IMR-90 (cell line): ENCODE measurements at regions not wholly inside any gene's neighbourhood (a gene's known extent, or its start where the extent isn't known, plus 50 kb on each side); places are given as distances from the start of the nearest gene placed in this dataset.

Source experiments
- ATAC-seq: fragments of 200-7000 bp; cut with Tn5 transposase; 2 replicates; pipeline ENCODE4 v1.9.1; 2020; ENCODE audit warnings: low read depth, mild to moderate bottlenecking, moderate library complexity
- BruUV-seq: library from RNA; stranded (reverse); fragments of 400-500 nt; replicated peaks from 2 replicates; lab custom pipeline; 2021; lab: Mats Ljungman, UMichigan
- CTCF ChIA-PET: fragments of 300-600 bp; formaldehyde crosslinking; extraction: SDS; loops from one replicate; lab custom pipeline; 2021; ENCODE audit warnings: antibody characterized with exemption; lab: Yijun Ruan, JAX
- POLR2A ChIA-PET: fragments of 300-600 bp; sonication (Branson Sonifier 250); formaldehyde crosslinking; loops from one replicate; lab custom pipeline; 2022; ENCODE audit warnings: antibody characterized with exemption; ENCODE audit not compliant: unreplicated experiment; lab: Charles Lee
- DNase-seq: peaks from one replicate; pipeline ENCODE4 v3.0.0; 2013
- H2AFZ ChIP-seq: replicated peaks from 2 replicates; pipeline ENCODE3; 2013; ENCODE audit warnings: low read length, mild to moderate bottlenecking; ENCODE audit not compliant: poor library complexity
- H2AK5ac ChIP-seq: 2 replicates; pipeline ENCODE4 v1.6.1; 2013; ENCODE audit warnings: low read depth, low read length, inconsistent platforms
- H2AK9ac ChIP-seq: replicated peaks from 2 replicates; pipeline ENCODE3; 2013; ENCODE audit warnings: mild to moderate bottlenecking, low read depth, low read length, moderate library complexity; ENCODE audit not compliant: poor library complexity
- H2BK120ac ChIP-seq: 2 replicates; pipeline ENCODE4 v1.6.1; 2013; ENCODE audit warnings: low read depth, low read length, inconsistent platforms
- H2BK15ac ChIP-seq: 3 replicates; pipeline ENCODE4 v1.6.1; 2013; ENCODE audit warnings: low read depth, low read length, inconsistent platforms
- H2BK20ac ChIP-seq: 2 replicates; pipeline ENCODE4 v1.6.1; 2013; ENCODE audit warnings: low read depth, mild to moderate bottlenecking, inconsistent platforms, low read length, moderate library complexity
- H2BK5ac ChIP-seq: 2 replicates; pipeline ENCODE4 v1.6.1; 2013; ENCODE audit warnings: mild to moderate bottlenecking, low read depth, low read length, inconsistent platforms; ENCODE audit not compliant: poor library complexity, severe bottlenecking
- H3K14ac ChIP-seq: replicated peaks from 2 replicates; pipeline ENCODE4 v1.6.1; 2013; ENCODE audit warnings: low read depth, low read length, inconsistent platforms
- H3K18ac ChIP-seq: 2 replicates; pipeline ENCODE4 v1.6.1; 2013; ENCODE audit warnings: low read depth, low read length, control low read depth
- H3K23ac ChIP-seq: 2 replicates; pipeline ENCODE4 v1.6.1; 2013; ENCODE audit warnings: low read depth, low read length, inconsistent platforms
- H3K27ac ChIP-seq: 2 replicates; pipeline ENCODE4 v1.5.1; 2013; ENCODE audit warnings: mild to moderate bottlenecking, control low read depth, low read length; ENCODE audit not compliant: insufficient read depth
- H3K27me3 ChIP-seq: 2 replicates; pipeline ENCODE4 v1.6.1; 2013; ENCODE audit warnings: low read length; ENCODE audit not compliant: control insufficient read depth, insufficient read depth
- H3K36me3 ChIP-seq: 2 replicates; pipeline ENCODE4 v1.6.1; 2013; ENCODE audit warnings: low read length, mixed read lengths; ENCODE audit not compliant: control insufficient read depth, insufficient read depth
- H3K4ac ChIP-seq: 2 replicates; pipeline ENCODE4 v1.6.1; 2013; ENCODE audit warnings: low read depth, low read length, inconsistent platforms
- H3K4me1 ChIP-seq: 2 replicates; pipeline ENCODE4 v1.6.1; 2013; ENCODE audit warnings: low read length, mixed read lengths; ENCODE audit not compliant: control insufficient read depth, insufficient read depth
- H3K4me2 ChIP-seq: 2 replicates; pipeline ENCODE4 v1.6.1; 2013; ENCODE audit warnings: low read depth, mild to moderate bottlenecking, control low read depth, low read length, moderate library complexity
- H3K4me3 ChIP-seq: 2 replicates; pipeline ENCODE4 v1.5.1; 2013; ENCODE audit warnings: low read depth, mild to moderate bottlenecking, control low read depth, low read length, moderate library complexity; ENCODE audit not compliant: insufficient read depth
- H3K56ac ChIP-seq: 2 replicates; pipeline ENCODE4 v1.6.1; 2013; ENCODE audit warnings: low read length, inconsistent platforms; ENCODE audit not compliant: insufficient read depth; ENCODE audit errors: extremely low read depth
- H3K79me1 ChIP-seq, 2 experiments: 2 replicates each; pipeline ENCODE4 v1.6.1; 2013; ENCODE audit warnings: low read length in 2 of 2, inconsistent platforms in 1 of 2, low read depth in 1 of 2
- H3K9ac ChIP-seq: 2 replicates; pipeline ENCODE4 v1.6.1; 2013; ENCODE audit warnings: low read depth, low read length, control low read depth
- H3K9me1 ChIP-seq: 2 replicates; pipeline ENCODE4 v1.6.1; 2013; ENCODE audit warnings: low read length, inconsistent platforms; ENCODE audit not compliant: insufficient read depth
- H3K9me3 ChIP-seq: 2 replicates; pipeline ENCODE4 v1.6.1; 2013; ENCODE audit warnings: low read length; ENCODE audit not compliant: control insufficient read depth, insufficient read depth
- H4K20me1 ChIP-seq: 2 replicates; pipeline ENCODE4 v1.6.1; 2013; ENCODE audit warnings: low read length, inconsistent platforms; ENCODE audit not compliant: insufficient read depth
- H4K5ac ChIP-seq: 2 replicates; pipeline ENCODE4 v1.6.1; 2013; ENCODE audit warnings: mild to moderate bottlenecking, low read depth, low read length, control low read depth
- H4K8ac ChIP-seq, 2 experiments: 2 replicates each; pipeline ENCODE4 v1.6.1; 2013; ENCODE audit warnings: low read depth in 2 of 2, low read length in 2 of 2, control low read depth in 1 of 2, inconsistent platforms in 1 of 2
- H4K91ac ChIP-seq: 2 replicates; pipeline ENCODE4 v1.6.1; 2013; ENCODE audit warnings: low read depth, low read length, inconsistent platforms; ENCODE audit not compliant: insufficient read depth
- BHLHE40 ChIP-seq: fragments of 150-350 bp; IDR thresholded peaks from 2 replicates; pipeline ENCODE4 v1.6.1; 2016; ENCODE audit warnings: mild to moderate bottlenecking, low read depth, low read length
- CEBPB ChIP-seq: IDR thresholded peaks from 2 replicates; pipeline ENCODE4 v1.6.1; 2012; ENCODE audit warnings: low read depth, low read length, improper control_type of control experiment
- MAZ ChIP-seq: IDR thresholded peaks from 2 replicates; pipeline ENCODE4 v1.6.1; 2012; ENCODE audit warnings: low read depth, mild to moderate bottlenecking, low read length, improper control_type of control experiment, moderate library complexity, borderline replicate concordance
- RFX5 ChIP-seq: IDR thresholded peaks from 2 replicates; pipeline ENCODE4 v1.8.0; 2012; ENCODE audit warnings: low read depth, mild to moderate bottlenecking, low read length, moderate library complexity
- WGBS, 2 experiments: methylation state at CpG; one replicate each; pipeline versions ENCODE4 v1.1.5 to v1.1.7; 2013; ENCODE audit warnings: missing lambda C conversion rate in 2 of 2; ENCODE audit not compliant: insufficient read length in 1 of 2; ENCODE audit errors: extremely low coverage in 2 of 2; 5-methylcytosine and 5-hydroxymethylcytosine counted together
- dilution Hi-C: fragments of 300-500 bp; cut with HindIII; formaldehyde crosslinking; loops from one replicate; pipeline ENCODE4 v1.14.3; 2018; ENCODE audit warnings: low sequenced_read_pairs; ENCODE audit not compliant: unreplicated experiment
- in situ Hi-C: fragments of 300-500 bp; cut with MboI; formaldehyde crosslinking; loops from 3 replicates; pipeline ENCODE4 v1.14.3; 2019; ENCODE audit warnings: low sequenced_read_pairs, inconsistent platforms, mixed read lengths
- intact Hi-C: fragments of 100-400 bp; cut with micrococcal nuclease; formaldehyde crosslinking; loops from 2 replicates; pipeline ENCODE4 v1.10.0; 2022
- TF ChIP-seq, protein P1 (sequence below): fragments of 150-350 bp; IDR thresholded peaks from 2 replicates; pipeline ENCODE4 v1.6.1; 2017; ENCODE audit warnings: mild to moderate bottlenecking, antibody characterized with exemption, low read length, low read depth

DNA sequence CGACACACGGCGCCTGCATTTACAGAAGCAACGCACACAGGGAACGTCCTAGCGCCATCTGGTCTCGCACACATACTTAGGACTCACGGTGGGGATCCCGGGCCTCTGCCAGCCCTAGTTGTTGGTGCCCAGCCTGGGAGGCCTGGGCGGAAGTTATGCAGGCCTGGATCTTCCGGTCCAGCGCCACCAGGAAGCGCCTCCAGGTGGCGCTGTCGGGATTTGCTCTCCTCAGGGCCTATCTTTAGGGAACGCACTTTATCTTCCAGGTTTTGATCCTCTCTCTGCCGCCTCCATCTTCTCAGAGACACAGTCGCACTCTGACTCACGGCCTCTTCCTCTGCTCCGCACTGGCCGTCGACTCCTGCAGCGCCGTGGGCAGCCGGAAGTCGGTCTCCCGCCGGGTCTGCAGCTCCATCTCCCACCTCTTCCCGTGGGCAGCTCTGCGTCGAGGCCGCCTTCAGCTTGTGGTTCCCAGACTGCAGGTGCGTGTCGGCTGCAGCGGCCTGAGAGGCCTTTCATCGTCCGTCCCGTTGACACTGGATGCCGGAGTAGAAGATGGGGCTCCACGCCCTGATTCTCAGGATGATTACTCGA, 760.4 kb downstream of the TMEM121 start:
- WGBS, 2 experiments: 79% methylated on average over 25 of the region's 41 CpGs; no CpG with 5 or more reads in 1 of the 2 experiments
- TF ChIP-seq, protein P1, sequence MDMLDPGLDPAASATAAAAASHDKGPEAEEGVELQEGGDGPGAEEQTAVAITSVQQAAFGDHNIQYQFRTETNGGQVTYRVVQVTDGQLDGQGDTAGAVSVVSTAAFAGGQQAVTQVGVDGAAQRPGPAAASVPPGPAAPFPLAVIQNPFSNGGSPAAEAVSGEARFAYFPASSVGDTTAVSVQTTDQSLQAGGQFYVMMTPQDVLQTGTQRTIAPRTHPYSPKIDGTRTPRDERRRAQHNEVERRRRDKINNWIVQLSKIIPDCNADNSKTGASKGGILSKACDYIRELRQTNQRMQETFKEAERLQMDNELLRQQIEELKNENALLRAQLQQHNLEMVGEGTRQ: no peak
- TF ChIP-seq RFX5 (no peak), MAZ (no peak), BHLHE40 (no peak), CEBPB (no peak)
- H2AFZ ChIP-seq: no peak overlapping the region
- no peak overlapping the region for H3K9ac ChIP-seq
- ATAC-seq: no peak
- in situ Hi-C loops (no loop called here), dilution Hi-C loops (no loop called here), intact Hi-C loops (no loop called here)
- no peaks in the 10 kb centered on the region for H3K36me3 ChIP-seq
- no peak overlapping the region for H3K4me2 ChIP-seq
- no peak overlapping the region for H2BK20ac ChIP-seq
- H3K23ac ChIP-seq: no peak overlapping the region
- DNase-seq: no peak
- H2BK15ac ChIP-seq: no peak overlapping the region
- H2BK5ac ChIP-seq: no peak overlapping the region
- peaks cover 24% of the 10 kb centered on the region for H3K9me3 ChIP-seq
- no peak overlapping the region for H2BK120ac ChIP-seq
- no peak overlapping the region for H3K4me3 ChIP-seq
- H3K14ac ChIP-seq: no peak overlapping the region
- H4K91ac ChIP-seq: no peak overlapping the region
- H3K27ac ChIP-seq: no peak overlapping the region
- no peak overlapping the region for H3K4ac ChIP-seq
- H3K9me1 ChIP-seq: no peaks in the 10 kb centered on the region
- H3K18ac ChIP-seq: no peak overlapping the region
- ChIA-PET POLR2A (no interaction called here), CTCF (no interaction called here)
- H3K4me1 ChIP-seq: no peaks in the 10 kb centered on the region
- BruUV-seq: no TSS peak
- H2AK5ac ChIP-seq: no peak overlapping the region
- H4K8ac ChIP-seq: no peak overlapping the region
- no peaks in the 10 kb centered on the region for H3K79me1 ChIP-seq
- H4K5ac ChIP-seq: no peak overlapping the region
- H4K20me1 ChIP-seq: no peaks in the 10 kb centered on the region
- no peak overlapping the region for H3K56ac ChIP-seq
- no peaks in the 10 kb centered on the region for H3K27me3 ChIP-seq
- H2AK9ac ChIP-seq: no peak overlapping the region
